ENCODE measurements at regions not wholly inside any gene's neighbourhood (a gene's known extent, or its start where the extent isn't known, plus 50 kb on each side); places are given as distances from the start of the nearest gene placed in this dataset.

GRCh38 chr21:31573217-31573616 lies 86.3 kb upstream of the SOD1 start:
- TF ChIP-seq POLR2AphosphoS5 (IDR thresholded peaks at IDR 0.05; ENCODE audit: insufficient read depth in 1 of 2, low read depth in 1 of 2): no peak
- no peak for TF ChIP-seq CTCF (IDR thresholded peaks at IDR 0.05)
- no peak for TF ChIP-seq POLR2A (IDR thresholded peaks at IDR 0.05)
